GM03348 (cell line): ENCODE measurements at regions not wholly inside any gene's neighbourhood (a gene's known extent, or its start where the extent isn't known, plus 50 kb on each side); places are given as distances from the start of the nearest gene placed in this dataset.
"Not testable (repeated sequence)": the region's sequence is repeated elsewhere in the genome, so short reads cannot be mapped to it uniquely, and the experiment has no call there.

Experiments used
- DNase-seq: peaks from one replicate; pipeline ENCODE4 v3.0.0; 2012; ENCODE audit warnings: low spot score

GRCh38 chr18:22284581-22285360 lies 115.4 kb downstream of the GATA6 start:
- DNase-seq: no peak

GRCh38 chr18:22283855-22284254 lies 114.5 kb downstream of the GATA6 start:
- DNase-seq: not testable (repeated sequence)

GRCh38 chr18:22283397-22283796 lies 114.0 kb downstream of the GATA6 start:
- no peak for DNase-seq

GRCh38 chr18:22283116-22283395 lies 113.7 kb downstream of the GATA6 start:
- no peak for DNase-seq

GRCh38 chr18:22282311-22283115 lies 113.1 kb downstream of the GATA6 start:
- no peak for DNase-seq

DNA sequence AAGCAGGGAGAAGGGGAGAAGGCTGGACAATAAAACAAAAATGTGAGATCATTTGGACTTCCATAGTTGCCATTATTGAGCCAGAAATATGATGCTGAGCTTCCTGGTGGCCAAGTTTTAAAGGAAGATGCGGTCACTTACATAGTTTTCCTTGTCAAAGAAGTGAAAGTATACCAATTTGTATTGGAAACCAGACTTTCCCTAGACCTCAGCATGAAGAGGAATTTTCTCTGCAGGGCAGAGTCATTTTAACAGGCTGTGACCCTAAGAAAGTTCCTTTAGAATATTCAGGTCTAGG lies 111.0 kb downstream of the GATA6 start:
- DNase-seq: no peak

DNA sequence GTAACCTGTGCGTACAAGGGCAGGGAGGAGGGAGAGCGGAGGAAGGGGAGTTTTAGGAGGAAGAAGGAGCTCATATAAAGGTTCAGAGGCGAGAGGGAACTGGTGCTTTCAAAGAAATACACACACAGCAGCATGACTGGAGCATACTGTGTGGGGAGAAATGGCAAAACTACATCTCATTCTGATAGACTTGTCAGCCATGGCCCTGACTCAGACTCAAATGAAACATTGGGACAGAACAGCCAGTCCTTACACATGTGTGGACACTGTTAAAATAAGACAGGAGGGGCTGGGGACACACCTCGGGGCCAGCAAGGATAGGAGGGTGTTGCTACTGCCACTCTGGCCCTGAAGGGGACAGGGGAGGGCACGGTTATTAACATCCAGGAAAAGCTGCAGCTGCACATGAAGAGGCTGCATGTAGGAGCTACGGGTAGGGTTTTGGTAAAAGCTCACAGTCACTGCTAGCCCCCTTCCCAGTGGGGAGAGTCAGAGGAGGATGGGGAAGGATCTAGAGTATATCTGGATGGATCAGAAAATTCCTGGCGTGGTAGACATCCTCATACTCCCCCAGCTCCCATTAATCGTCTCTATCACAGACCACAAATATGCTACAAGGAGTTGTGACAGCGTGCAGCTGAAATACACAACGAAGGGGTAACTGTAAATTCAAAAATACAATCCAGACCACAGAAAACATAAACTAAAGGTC lies 110.5 kb downstream of the GATA6 start:
- DNase-seq: peak; percentile 73

GRCh38 chr18:22278798-22279197 lies 109.4 kb downstream of the GATA6 start:
- no peak for DNase-seq

DNA sequence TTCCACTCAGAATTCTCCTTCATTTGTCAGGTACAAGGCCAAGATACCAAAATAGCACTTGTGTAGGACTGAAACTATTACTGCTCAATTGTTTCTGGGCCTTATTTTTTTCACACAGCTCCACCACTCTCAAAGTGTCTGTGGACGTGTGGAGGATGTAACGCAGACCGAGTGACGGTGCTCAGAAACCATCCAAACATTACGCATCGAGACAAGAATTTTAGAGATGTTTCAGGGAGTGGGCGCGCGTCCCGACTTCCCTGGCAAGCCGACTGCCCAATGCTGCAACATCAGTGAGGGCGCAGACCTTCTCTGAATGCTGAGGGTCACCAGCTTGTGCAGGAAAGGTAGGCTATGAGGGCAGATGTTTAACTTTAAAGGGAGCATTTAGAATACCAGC lies 108.4 kb downstream of the GATA6 start:
- no peak for DNase-seq

GRCh38 chr18:22276334-22276713 lies 106.9 kb downstream of the GATA6 start:
- no peak for DNase-seq

GRCh38 chr18:22275706-22276333 lies 106.4 kb downstream of the GATA6 start:
- DNase-seq: no peak

DNA sequence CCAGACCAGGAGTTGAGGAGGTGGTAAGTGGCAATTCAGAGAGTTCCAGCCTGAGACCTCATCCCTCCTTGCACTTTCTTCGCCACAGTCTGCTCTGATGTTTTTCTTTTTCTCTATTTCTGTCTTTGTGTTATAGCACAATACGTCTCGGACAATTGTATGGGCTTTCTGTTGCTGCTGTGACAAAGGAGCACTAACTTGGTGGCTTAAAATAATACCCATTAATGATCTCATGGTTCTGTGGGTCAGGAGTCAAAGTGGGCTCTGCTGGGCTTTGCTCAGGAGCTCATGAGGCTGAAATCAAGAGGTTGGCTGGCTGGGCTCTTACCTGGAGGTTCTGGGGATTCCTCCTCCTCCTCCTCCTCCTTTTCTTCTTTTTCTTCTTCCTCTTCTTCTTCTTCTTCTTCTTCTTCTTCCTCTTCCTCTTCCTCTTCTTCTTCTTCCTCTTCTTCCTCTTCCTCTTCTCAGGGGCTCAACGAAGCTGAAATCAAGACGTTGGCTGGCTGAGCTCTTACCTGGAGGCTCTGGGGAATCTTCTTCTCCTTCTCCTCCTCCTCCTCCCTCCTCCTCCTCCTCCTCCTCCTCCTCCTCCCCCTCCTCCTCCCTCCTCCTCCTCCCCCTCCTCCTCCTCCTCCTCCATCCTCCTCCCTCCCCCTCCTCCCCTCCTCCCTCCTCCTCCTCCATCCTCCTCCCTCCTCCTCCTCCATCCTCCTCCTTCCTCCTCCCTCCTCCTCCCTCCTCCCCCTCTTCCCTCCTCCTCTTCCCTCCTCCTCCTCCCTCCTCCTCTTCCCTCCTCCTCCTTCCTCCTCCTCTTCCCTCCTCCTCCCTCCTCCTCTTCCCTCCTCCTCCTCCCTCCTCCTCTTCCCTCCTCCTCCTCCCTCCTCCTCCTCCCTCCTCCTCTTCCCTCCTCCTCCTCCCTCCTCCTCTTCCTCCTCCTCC lies 104.0 kb downstream of the GATA6 start:
- DNase-seq: no peak

DNA sequence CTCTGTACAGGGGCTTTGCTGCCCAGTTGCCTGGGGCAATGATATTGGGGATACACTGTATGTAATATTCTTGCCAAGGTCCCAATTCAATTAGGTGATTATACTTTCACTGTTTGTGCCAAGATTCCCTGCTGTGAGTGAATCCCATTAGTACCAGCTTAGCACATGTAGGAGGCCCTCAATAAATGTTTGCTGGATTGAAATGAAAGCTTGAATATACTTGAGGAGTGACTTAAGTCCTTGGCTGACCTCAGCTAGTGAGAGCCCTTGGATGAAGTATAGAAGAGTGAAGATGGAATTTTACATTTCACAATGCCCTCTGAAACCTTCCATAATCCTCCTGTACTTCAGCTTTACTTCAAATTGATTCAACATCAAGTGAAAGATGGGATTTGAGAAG lies 102.9 kb downstream of the GATA6 start:
- no peak for DNase-seq

- no peak for DNase-seq
These were observed 101.6 kb downstream of the GATA6 start for GRCh38 chr18:22271030-22271429.

- DNase-seq: no peak
These were observed 99.3 kb downstream of the GATA6 start for GRCh38 chr18:22268641-22269128.

- DNase-seq: no peak
These were observed 98.3 kb downstream of the GATA6 start for GRCh38 chr18:22267697-22268096.

DNA sequence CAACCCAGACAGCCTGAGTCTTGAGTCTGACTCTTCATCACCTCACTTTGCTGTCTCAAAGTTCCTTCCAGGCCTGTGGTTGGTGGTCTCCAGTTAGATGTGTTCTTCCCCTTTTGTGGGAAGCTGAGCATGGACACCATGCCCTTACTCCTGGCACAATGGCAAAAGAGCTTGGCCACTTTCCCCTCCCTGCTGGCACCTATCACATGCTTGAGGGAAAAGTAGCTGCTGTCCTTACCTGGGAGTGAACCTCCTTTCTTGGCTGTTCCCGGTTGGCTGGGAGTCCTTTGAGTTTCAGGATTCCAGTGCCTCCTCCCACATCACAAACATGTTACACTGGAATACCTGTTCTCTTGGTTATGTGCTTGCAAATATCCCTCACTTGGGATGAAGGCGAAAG lies 97.8 kb downstream of the GATA6 start:
- no peak for DNase-seq

- DNase-seq: no peak
These were observed 96.4 kb downstream of the GATA6 start for GRCh38 chr18:22265838-22266237.

GRCh38 chr18:22260208-22260820 lies 90.9 kb downstream of the GATA6 start:
- no peak for DNase-seq

DNA sequence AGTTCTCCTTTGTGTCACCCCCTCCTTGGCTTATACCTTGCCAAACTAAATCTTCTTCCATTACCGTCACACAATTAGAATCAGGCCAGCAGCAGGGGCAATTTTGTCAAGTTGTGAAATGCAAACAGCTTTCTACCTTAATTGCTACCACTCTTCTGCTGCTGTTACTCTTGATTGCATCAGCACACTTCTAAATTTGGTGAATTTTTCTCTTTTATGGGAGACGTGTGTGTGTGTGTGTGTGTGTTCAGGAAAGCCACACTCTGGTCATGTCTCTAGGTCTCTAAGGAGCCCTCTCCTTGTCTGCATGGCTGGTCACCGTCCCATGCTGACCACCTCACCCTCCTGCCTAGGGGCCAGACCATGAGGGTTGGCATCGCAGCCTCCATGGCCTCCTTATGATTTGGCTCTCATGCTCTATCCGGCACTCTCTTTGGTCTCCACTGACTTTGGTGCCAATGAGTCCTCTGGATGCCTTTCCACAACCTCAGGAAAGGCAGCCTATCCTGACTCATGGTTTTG lies 87.7 kb downstream of the GATA6 start:
- peak; percentile 27 for DNase-seq

GRCh38 chr18:22254088-22254487 lies 84.7 kb downstream of the GATA6 start:
- no peak for DNase-seq
